CD4-positive, alpha-beta T cell treated with Interleukin-15 for 4 hours (primary cell): ENCODE measurements at regions not wholly inside any gene's neighbourhood (a gene's known extent, or its start where the extent isn't known, plus 50 kb on each side); places are given as distances from the start of the nearest gene placed in this dataset.
"Not testable (repeated sequence)": the region's sequence is repeated elsewhere in the genome, so short reads cannot be mapped to it uniquely, and the experiment has no call there.

Experiments
- DNase-seq: peaks from one replicate; pipeline ENCODE4 v3.0.0-alpha.2; 2020; ENCODE audit warnings: low spot score

GRCh38 chr5:83001796-83002381 is 75.3 kb downstream of the TMEM167A start:
- DNase-seq: no peak

DNA sequence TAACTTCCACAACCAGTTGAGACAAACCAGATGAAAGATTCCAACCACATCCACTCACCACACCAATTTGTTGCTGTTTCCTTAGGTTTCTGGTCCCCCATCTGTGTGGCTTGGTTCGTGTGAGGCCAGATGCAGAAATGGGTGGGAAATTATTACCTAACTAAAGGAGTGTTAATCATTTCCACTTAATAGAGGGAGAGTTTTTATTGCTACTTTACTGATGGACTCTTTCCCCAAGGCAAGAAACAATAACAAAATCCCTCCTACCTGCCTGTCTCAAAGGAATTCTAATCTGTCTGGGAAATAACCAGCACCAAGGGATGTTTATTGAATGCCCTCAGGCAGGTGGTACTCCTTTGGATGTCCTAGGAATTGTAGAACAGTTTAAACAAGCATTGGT is 76.3 kb downstream of the TMEM167A start:
- no peak for DNase-seq

DNA sequence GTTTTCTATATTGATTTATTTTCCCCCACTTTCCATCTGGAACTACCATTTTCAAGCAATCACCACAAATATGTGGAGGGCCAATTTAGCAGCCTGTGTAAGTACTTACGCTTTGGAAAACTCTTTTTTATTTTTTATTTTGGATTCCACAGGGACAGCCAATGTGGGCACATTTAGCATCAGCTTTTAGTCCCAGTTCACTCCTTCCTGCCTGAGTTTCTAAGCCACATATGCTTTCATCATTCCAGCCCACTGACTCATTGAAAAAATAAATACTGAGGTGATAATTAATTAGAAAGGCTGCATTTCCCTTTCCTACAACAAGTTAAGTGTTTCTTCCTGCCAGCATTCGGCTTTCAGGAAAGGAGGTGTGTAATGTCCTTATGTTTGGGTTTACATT is 76.8 kb downstream of the TMEM167A start:
- no peak for DNase-seq

DNA sequence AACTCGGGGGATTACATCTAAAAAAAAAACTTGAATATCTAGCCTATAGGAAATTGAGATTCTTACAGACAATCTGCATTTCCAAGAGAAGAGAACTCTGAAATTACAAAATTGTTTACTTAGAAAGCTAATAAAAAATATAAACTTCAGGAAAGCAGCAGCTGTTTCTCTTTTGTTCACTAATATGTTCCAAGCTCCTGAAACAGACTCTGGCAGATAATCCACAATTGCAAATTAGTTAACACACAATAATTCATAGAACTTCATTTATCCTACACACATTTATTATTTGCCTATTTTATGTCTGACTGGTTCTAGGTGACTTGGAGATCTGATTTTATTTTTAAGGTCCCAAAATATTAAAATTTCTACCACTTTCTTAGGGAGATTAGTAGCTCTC is 83.8 kb downstream of the TMEM167A start:
- no peak for DNase-seq

GRCh38 chr5:82992646-82993045 is 84.5 kb downstream of the TMEM167A start:
- no peak for DNase-seq

DNA sequence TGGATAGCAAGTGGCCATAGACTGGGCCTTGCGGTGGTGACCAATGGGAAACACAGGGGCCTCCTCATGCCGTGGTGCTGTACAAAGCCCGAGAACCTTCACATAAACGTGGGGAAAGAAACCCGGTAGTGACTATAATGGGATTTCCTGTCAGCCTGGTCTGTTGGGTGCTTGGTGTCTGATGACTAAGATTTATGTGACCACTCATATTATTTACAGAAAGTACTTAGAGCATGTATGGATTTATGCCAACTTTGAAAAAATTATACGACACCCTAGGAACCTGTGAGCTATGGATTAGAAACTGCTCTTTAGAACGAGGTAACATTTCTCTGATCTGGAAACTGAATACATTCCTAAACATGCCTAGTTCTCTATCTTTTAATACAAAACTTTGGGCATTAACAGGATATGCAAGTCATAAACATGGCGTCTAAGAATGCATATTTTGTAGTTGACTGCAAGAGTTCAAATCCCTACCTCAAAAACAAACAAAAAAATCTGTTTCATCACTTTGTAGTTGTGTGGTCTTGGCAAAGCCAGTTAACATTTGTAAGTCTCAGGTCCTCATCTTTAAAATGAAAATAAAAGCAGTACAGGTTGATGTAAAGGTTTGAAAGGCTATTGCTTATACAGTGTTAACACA is 85.4 kb downstream of the TMEM167A start:
- DNase-seq: no peak

DNA sequence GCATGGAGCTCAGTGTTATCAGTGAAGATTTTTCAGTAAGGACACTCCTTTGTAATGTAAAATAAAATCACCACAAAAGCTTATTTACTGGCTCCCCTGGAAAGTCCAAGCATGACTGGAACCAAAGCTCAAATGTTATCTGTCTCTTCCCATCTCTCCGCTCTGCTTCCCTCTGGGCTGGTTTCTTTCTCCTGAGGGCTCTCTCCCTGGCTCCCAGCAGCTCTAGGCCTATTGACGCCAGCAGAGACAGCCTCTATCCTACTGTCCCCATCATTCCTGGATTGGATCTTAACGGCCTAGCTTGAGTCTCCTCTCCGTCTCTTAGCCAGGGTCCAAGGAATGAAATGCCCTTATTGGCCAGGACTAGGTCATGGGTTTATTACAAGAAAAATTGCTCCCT is 86.1 kb downstream of the TMEM167A start:
- DNase-seq: no peak

DNA sequence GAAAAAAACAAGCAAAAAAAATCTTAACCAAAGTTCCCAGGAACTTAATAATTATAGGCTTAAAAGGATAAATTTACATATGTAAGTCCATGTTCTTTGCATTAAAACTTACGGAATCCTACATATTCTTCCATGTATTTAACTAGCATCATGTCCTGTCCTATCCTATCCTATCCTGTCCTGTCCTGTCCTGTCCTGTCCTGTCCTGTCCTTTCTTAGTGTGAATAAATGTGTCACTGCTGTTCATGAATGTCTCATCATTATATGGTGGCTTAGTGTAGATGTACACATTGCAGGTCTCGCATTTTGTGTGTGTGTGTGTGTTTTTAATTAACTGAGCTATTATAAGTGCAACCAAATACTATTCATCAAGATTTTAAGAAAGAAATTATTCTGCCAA is 90.0 kb downstream of the TMEM167A start:
- no peak for DNase-seq

GRCh38 chr5:82986404-82986803 is 90.8 kb downstream of the TMEM167A start:
- no peak for DNase-seq

- no peak for DNase-seq
These were observed 91.4 kb downstream of the TMEM167A start for GRCh38 chr5:82985763-82986162.

GRCh38 chr5:82984786-82985735 is 92.1 kb downstream of the TMEM167A start:
- no peak for DNase-seq

DNA sequence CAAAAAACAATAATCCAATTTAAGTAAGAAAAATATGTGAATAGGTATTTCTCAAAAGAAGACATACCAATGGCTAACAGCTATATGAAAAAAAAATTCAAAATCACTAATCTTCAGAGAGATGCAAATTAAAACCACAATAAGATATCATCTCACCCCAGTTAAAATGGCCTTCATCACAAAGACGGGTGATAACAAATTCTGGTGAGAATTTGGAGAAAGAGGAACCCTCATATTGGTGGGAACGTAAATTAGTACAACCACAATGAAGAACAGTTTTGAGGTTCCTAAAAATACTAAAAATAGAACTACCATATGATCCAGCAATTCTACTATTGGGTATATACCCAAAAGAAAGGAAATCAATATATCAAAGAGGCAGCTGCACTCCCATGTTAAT is 94.3 kb downstream of the TMEM167A start:
- no peak for DNase-seq

DNA sequence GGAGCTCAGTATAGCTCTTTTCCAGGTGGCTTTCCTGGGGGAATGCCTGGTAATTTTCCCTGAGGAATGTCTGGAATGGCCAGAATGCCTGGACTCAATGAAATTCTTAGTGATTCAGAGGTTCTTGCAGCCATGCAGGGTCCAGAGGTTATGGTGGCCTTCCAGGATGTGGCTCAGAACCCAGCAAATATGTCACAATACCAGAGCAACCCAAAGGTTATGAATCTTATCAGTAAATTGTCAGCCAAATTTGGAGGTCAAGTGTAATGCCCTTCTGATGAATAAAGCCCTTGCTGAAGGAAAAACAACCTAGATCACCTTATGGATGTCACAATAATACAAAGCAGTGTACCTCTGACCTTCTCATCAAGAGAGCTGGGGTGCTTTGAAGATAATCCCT is 100.3 kb downstream of the TMEM167A start:
- DNase-seq: not testable (repeated sequence)

DNA sequence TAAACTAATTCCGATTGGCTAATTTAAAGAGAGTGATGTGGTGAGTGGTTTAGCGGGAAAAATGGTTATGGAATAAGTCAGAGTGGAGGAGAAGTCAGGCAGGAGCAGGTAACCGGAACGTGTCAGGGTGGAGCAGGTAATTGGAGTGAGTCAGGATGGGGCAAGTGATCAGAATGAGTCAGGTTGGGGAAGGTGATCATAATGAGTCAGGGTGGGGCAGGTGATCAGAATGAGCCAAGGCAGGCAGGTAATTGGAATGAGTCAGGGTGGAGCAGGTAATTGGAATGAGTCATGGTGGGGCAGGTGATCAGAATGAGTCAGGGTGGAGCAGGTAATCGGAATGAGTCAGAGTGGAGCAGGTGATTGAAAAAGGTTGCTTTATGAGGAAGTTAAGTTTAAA is 101.4 kb downstream of the TMEM167A start:
- DNase-seq: no peak

GRCh38 chr5:82975396-82975795 is 101.8 kb downstream of the TMEM167A start:
- DNase-seq: no peak

DNA sequence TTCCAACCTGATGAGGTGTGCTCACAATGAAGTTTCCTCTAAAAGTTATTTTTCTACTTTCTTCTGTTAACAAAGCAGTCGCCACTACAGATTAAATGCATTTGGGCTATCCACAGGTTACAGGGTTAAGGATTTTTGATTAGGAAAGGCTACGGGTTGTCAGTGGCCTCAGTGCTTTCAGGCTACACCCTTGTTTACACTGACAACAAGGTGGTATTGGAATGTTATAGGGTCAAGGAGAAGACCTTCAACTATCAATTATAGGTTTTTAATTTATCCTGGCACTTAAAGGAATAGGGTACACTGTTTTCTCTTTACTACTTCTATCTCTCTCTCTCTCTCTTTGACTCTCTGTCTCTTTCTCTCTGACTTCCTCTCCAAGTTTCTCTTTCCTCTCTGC is 102.8 kb downstream of the TMEM167A start:
- not testable (repeated sequence) for DNase-seq

- no peak for DNase-seq
These were observed 105.3 kb downstream of the TMEM167A start for GRCh38 chr5:82971901-82972300.

- not testable (repeated sequence) for DNase-seq
These were observed 106.0 kb downstream of the TMEM167A start for GRCh38 chr5:82971034-82971806.

DNA sequence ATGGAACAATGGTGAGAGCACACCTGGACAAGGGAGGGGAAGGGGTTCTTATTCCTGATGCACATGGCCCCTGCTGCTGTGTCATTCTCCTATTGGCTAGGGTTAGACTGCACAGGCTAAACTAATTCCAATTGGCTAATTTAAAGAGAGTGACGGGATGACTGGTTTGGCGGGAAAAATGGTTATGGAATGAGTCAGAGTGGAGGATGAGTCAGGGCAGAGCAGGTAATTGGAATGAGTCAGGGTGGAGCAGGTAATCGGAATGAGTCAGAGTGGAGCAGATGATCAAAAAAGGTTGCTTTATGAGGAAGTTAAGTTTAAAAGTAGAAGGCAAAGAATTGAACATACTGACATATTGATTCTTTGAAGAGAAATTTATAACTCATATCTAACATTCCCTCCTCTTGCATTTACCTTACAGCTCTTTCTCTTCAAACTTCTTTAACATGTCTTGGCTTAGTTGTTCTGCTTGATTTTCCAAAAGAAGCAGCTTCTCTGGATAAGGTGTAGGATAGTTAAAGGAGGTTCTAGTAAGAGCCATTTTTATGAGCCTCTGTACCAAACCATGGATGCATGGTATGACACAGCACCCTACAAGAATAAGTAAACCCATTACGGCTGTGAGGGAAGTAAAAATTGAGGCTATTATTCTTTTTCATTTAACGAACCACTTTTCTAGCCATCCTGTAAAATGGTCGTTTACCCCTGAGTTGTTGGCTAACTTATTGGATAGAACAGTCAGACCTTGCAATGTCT is 107.8 kb downstream of the TMEM167A start:
- not testable (repeated sequence) for DNase-seq

DNA sequence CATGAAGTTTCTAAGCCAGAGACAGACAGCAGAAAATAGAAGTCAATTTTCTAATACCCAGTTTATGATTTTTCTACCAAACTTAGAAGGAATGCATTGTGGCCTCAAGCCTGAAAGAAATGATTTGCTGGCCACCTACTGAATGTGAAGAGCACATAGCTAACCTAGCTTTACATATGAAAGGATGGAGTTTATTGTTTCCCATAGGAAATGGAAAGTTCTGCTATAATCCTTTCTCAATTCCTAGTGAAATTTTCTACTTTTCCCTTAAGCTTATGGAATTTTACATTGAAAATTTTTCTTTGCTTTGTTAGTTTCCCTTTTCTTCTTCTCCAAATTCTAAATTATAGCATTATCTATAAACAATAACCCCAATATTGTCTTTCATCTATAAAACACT is 110.1 kb downstream of the TMEM167A start:
- no peak for DNase-seq

- DNase-seq: no peak
These were observed 117.7 kb downstream of the TMEM167A start for GRCh38 chr5:82959466-82959865.

DNA sequence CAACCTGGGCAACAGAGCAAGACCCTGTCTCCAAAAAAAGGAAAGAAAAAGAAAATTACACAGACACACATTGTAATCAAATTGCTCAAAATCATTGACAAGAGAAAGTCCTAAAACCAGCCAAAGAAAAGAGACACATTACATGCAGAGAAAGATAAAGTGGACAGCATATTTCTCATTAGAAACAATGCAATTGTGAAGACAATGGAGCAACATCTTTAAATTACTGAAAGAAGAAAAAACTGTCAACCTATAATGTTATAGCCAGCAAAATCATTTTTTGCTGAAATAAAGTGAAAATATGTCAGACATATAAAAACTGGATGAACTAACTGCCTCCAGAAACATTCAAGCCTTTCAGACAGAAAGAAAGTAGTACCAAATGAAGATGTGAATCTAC is 120.6 kb downstream of the TMEM167A start:
- DNase-seq: no peak
